ENCODE measurements at regions not wholly inside any gene's neighbourhood (a gene's known extent, or its start where the extent isn't known, plus 50 kb on each side); places are given as distances from the start of the nearest gene placed in this dataset.

- TF ChIP-seq, protein P1, sequence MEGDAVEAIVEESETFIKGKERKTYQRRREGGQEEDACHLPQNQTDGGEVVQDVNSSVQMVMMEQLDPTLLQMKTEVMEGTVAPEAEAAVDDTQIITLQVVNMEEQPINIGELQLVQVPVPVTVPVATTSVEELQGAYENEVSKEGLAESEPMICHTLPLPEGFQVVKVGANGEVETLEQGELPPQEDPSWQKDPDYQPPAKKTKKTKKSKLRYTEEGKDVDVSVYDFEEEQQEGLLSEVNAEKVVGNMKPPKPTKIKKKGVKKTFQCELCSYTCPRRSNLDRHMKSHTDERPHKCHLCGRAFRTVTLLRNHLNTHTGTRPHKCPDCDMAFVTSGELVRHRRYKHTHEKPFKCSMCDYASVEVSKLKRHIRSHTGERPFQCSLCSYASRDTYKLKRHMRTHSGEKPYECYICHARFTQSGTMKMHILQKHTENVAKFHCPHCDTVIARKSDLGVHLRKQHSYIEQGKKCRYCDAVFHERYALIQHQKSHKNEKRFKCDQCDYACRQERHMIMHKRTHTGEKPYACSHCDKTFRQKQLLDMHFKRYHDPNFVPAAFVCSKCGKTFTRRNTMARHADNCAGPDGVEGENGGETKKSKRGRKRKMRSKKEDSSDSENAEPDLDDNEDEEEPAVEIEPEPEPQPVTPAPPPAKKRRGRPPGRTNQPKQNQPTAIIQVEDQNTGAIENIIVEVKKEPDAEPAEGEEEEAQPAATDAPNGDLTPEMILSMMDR (IDR thresholded peaks at IDR 0.05) = no peak
- TF ChIP-seq POLR2AphosphoS5 (IDR thresholded peaks at IDR 0.05) (no peak), POLR2A (IDR thresholded peaks at IDR 0.05) (no peak), EP300 (IDR thresholded peaks at IDR 0.05; ENCODE audit: low read depth) (no peak)
These were observed 432.3 kb downstream of the STK39 start for GRCh38 chr2:167814881-167815718.

All from transverse colon (tissue), 4 donors.